Stimulated activated CD4-positive, alpha-beta T cell treated with anti-CD3 and anti-CD28 coated beads, TNF-alpha, amount 100 ng/mL, for 1 hour (primary cell): ENCODE measurements at regions not wholly inside any gene's neighbourhood (a gene's known extent, or its start where the extent isn't known, plus 50 kb on each side); places are given as distances from the start of the nearest gene placed in this dataset.

Source experiments
- DNase-seq, 3 donors: peaks; one replicate each; pipeline ENCODE4 v3.0.0-alpha.2; 2020; ENCODE audit warnings: low read depth in 3 of 3, low spot score in 1 of 3

DNA sequence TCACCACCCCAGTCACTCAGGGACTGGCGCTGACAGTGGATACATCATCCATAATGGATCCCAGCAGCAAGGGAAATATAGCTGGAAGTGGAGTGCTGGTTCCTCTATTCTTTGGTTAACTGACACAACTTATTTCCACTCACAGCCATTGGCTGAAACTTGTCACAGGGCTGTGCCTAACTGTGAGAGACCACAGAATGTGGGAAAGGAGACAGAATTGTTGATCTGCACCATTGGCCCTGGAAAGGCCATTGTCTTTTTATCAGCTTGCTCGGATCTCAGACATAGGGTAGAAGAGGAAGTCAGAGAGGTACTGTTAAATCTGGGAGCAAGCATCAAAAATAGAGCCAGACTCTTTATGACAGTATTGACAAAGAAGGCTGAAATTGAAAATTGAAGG lies 451.3 kb downstream of the AJAP1 start:
- no peak for DNase-seq

DNA sequence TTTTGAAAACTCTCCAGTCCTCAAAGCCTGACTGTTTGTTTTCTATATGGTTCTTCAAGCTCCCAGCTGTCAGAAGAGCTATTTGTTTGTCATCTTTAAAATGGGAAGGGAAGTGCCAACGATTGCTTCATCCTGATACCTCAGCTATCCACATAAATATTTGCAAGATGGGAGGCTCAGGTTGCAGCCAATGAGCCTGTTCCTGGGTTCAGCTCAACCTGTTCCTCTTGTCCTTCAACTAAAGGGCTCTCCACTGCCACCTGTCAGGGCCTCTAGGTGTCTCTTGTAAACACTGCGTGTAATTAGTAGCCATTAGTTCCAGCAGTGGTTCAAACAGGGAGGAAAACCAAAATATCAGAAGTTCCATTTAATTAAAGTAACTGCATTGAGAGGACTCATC lies 445.1 kb downstream of the AJAP1 start:
- DNase-seq: no peak

DNA sequence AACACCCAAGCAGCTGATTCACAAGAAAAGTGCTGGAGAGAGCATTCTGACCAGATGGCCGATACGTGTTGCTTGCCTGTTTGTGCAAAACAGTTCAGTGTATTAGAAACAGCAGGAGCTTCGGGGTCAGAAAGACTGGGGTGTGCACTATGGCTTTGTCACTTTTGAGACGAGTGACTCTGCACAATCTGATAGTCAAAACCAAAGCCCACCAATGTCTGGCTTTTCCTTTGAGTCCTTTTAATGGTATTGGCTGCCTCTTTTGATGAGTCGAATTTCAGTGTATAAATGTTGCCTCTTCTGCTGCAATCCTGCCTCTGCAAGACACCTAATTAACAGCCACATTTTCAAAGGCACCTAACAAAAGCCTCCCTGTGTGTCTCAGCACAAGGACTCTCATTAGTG lies 444.6 kb downstream of the AJAP1 start:
- no peak for DNase-seq

DNA sequence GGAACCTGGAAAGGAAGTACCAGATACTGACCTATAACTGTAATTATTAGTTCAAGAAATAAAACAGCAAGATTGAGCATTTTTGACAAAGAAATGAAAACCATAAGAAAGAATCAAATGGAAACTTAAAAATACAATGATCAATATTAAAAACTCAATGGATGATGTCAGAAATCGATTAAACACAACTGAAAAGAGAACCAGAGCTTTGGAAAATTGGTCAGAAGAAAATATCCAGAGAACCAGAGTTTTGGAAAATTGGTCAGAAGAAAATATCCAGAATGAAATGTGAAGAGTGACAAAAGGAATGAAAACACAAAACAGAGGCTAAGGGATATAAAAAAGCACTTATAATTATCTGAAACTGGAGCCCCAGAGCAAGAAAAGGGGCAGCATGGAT lies 438.6 kb downstream of the AJAP1 start:
- no peak for DNase-seq

DNA sequence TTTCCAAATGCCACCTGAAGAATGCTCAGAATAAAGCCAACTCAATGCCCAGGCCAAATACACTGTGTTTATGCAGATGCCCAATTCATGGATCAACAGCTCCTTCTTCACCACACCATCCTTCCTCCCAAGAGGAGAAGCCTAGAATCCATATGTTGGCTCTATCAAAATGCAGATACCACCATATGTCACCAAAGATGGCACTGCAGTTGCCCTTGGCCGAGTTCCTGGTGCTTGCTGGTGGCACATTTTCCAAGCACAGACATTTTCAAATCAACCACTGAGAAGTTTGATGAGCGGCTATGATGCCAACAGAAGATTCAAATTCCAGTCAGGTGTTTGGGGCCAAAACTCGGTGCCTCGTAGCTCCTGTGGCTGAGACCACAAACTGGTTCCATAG lies 430.3 kb downstream of the AJAP1 start:
- DNase-seq: no peak

DNA sequence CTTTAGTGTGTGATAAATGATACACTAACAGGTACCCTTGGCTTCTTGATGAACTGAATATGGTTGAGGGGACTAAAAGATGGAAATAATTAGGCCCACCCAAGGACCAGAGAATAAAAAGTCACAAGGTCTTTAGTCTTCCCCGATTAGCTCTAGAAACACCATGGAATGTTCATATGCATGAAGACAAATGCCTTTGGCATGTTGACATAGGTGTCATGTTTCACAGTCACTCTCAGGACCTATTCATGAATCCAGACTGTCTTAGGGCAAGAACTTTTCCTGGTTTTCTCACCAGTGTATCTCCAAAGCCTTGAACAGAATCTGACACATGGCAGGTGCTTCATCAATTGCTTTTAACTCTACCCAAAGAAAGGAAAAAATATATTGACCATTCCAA lies 412.8 kb downstream of the AJAP1 start:
- no peak for DNase-seq

DNA sequence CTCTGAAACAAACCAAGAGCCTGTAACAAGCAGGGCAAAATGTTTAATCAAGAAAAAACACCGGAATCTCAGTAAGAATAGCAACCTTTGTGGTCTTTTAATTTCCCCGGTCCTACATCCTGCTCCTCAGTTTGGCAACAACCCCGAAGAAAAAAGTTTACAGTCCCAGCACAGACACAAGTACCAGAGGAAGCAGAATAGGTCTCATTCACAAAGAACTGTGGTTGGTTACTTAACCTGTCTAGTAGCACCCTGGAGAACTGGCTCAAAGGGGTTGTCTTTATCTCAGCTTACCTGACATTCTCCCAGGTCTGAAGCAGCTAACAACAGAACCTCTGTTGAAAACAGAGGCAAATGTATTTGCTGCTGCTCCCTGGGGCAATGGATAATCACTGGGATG lies 399.3 kb downstream of the AJAP1 start:
- DNase-seq: no peak

DNA sequence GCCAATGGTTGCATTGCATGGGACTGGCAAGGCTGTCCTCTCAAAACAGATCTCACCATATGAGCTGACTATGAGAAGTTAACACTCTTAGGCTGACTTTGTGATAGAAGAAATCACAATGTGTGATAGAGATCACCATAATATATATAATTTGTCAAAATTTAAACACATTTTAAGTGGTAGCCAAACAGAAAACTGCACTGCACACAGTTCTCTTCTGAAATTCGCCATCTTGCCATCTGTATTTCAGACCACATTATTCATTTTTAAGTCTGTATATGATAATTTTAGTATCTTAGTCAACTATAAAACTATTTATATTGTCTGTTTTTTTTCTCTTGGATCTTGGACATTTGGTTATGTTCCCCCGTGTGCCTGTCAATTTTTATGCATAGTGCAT lies 374.7 kb downstream of the AJAP1 start:
- DNase-seq: no peak

DNA sequence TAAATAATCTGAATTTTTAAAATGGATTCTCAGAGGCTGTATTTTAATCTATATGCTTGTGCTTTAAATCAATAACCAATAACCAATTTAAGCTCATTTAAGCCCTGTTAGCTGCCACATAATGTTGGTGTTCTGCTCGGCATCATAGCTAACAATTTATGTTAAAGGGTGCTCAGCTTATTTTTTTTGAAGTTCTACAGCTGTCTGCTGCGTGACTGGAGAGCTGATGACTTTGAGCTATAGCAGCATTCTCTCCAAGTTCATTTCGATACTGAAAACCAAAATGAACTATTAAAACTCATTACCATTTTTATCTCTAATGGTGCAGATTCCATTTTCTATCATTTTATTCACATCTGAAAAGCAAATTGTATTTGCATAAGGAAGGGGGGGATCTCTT lies 357.8 kb downstream of the AJAP1 start:
- no peak for DNase-seq

DNA sequence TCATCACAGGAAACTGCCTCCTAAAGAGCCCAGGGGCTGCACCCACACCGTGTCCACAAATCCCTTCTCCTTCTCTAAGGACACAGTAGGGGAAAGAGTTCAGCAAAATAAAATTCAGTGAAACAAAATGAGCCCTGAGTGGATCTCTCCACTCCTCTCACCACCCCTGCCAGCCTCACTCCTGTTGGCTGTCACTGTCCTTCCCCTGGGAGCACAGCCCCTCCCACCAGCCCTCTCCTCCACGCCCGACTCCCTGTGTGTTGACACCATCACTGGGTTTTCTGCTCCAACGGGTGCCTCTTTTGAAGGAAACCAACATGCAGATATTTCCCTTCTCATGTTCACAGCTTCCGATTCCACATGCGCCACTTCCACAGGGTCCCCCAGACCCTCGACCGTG lies 356.2 kb downstream of the AJAP1 start:
- no peak for DNase-seq

DNA sequence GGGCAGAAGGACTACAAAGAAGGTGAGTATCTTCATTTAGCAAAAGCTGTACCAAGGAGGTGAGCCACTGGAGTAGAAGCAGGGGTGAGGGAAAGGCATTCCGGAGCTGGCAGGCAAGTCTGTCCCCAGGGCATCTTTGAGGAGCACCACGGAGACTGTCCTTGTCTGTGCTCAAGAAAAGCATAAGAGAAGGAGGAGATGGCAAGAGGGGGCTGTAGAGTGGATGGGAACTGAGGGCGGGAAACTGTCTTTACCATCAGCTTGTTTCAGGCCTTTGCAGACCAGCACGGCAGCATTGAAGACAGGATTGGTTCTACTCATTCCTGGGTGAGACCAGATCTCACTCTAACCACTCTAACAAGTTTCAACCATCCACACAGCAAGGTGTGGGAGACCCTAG lies 355.8 kb downstream of the AJAP1 start:
- no peak for DNase-seq

DNA sequence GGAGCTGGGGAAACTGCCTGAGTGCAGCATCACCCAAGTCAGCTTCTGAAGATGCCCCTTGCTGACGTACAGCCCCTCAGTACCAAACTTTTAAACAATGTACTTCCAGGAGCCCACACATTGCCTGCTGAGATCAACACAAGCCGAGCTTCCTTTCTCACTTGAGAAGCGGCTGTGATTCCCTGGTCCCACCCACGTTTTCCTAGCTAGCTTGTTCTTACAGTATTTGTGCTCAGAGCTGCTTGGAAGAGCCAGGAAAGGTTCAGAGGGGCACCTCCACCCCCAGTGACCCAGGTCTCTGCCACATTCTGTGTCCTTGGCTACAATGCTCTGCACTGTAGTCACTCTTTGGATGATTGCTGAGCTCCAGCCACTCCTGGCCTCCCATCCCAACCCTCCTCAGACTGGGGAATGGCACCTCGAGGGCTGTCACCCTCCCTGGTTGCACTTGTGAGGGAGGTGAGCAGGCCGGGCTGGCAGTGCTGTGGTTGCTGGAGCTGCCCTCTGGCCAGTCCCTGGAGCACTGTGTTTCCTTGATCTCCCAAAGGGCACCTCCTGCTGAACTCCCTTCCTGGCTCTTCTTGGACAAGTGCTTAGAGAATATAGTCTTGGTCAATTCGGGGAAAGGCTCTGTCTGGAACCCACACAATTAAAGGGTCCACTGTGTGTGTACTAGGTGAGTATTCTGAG lies 355.1 kb downstream of the AJAP1 start:
- DNase-seq: no peak

DNA sequence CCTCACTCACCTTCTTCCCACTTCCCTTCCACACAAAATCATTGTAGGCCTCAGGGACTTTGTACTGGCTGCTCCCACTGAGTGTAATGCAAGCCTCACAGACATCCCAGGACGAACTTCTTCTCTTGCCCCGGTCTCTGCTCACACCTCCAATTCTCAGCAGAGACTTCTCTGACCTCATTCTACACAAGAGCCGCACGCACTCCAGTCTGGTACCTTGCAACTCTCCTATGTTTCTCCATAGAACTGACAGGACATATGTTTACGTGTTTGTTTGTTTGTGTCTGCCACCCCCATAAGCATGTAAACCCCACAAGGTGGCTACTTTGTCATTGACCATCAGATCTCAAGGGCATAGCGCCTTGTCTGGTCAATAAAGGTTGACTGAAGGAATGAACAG lies 350.8 kb downstream of the AJAP1 start:
- DNase-seq: no peak

DNA sequence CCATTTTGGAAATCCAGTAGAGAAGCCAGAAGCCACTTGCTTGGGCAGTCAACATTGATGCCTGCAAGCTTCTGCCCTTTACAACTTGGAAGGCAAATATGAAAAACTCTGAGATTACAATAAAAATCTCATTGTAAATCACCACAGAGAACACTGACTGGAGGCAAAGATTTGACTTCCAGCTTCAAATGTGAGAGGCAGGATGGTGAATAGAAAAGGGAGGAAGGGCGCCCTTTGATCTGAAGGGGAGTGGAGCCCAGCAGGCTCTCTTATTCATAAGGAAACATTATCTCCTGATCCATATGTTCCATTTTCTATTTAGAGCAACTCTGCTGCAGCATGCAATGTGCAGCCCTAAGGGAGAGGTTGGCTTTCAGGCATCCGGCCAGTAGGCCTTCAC lies 348.3 kb downstream of the AJAP1 start:
- no peak for DNase-seq

DNA sequence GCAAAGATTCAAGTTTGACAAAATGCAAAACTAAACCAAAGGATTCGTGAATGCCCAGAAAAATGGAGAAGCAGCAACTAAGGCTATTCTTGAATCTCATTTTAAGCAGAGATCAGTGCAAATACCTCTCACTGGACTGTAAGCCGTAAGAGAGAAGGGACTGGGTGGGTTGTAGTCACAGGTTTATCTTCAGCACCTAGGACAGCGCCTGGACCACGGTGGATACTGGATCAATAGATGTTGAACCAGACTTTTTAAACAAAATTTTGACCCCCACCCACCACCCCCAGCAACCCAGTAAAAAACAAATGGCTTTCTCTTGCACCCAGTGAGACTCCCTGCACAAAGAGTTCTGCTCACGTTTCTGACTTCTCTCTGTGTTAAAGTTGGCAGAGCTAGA lies 347.1 kb downstream of the AJAP1 start:
- no peak for DNase-seq

DNA sequence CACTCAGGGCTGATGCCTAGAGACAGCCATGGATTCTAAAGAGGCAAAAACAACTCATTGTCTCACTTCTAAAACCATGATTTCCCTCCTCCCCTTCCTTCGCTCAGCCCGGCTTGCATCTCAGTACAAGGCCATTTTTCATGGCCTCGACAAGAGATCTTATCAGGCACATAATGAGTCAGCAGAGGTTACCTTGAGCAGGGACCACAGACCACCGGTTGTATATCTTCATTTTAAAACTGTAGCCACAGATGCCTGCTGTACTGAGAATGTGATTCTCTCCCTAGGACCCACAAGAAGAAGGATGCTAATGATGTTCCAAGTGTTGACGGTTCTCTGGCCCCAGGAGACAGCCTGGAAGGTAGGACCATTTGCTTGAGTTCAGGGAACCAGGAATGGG lies 331.9 kb downstream of the AJAP1 start:
- DNase-seq: no peak

DNA sequence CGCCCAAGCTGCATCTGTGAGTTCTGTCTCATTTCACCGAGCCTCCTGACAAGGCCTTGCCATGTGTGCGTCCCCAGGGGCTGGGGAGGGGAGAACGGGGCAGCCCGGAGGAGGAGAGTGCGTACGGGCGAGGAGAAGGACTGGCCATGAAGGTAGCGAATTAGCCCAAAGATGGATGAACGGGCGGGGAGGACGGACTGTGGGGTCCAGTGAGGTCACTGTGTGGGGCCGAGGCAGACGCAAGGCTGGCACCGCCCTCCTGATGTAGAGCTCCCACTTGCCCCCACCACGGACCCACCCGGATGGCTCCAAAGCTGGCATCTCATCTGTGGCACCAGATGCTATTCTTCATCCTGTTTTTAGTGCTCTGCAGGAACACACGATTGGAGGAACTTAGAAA lies 330.4 kb downstream of the AJAP1 start:
- no peak for DNase-seq

DNA sequence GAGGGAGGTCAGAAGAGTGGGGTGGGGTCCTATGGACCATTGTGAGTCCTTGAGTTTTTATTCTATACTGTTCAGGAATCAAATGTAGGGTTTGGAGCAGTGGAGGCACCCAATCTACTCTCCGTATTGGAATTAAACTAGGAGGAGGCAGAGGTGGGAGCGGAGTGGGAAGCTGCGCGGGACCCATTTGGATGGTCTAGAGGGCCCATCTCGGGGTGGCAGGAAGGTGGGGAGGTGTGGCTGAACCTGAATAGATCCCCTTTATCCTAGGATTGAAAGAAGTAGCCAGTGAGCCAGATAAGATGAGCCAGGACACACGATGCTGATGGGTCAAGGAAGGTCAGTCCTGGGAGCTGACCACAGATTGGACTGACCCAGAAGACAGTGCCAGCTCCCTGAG lies 325.8 kb downstream of the AJAP1 start:
- DNase-seq: no peak

DNA sequence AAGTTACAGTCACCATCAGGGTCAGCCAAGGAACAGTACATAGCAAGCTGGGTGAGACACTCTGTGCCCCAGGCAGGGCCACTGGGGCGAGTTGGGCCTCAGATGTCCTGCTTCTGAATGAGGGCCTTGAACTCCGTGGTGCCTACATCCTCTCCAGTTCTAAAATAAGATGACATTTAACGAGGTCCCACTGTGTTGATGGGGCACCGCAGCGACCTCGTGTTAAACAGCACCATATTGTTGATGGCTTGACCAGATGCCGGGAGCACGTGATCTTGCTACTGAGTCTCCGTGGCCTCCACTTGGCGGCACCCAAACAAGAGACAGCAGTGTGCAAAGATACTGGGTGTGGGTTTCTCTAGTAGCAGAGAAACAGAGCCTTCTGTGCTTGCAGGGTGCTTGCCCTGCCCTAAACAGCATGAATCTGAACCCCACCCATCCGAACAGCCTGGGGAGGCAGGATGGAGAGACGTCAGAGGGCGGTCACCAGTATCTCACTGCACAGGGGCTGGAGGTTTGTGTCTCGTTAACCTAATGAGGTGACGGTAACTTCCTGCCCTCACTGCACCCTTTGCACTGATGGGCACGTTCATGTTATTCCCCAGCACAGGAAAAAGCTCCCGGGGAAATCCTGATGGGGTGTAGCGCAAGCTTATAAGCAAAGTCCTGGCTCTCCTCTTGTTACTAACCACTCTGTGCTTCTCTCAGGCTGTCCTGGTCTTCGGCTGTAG lies 324.4 kb downstream of the AJAP1 start:
- DNase-seq: no peak

DNA sequence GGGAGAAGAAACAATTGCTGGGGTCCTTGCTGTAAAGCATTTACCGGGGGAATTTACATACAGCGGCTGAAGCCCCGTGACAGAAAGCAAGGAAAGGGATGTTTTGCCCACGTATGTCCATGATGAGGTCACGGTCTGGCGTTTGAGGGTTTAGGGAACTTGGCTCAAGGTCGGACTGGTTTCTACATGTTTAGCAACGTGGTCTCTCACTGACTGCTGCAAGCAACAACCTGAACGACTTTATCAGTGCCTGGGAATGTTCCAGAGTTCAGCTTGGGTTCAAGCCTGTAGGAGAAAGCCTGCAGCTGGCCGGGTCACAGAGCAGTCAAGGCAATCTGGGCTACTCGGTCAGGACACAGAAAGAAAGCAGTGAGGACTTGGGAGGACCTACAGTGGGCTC lies 323.3 kb downstream of the AJAP1 start:
- no peak for DNase-seq

DNA sequence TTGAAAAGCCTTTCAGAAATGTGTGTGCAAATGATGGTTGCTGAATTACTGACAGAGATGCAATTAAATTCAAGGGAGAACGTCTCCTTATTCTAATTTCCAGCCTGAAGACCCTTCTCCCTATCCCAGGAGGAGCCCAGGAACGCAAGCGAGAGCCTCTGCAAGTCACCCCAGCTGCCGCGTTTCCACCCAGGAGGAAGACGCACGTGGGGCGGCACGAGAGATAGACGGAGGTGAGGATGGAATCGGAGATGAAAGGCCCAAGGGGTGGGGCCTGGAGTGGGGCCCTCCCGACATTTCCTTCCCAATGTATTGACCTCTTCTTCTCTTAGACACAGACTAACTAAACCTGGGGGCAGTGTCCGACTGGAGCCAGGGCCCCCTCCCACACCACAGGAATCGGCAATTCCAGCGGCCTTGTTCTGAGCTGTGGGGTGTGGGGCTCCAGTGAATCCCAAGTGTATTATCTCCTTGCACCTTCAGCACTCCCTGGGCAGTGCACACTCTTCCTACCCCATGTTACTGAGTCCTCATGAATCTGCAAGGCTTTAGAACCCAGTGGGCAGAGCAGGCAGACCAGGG lies 322.5 kb downstream of the AJAP1 start:
- DNase-seq: no peak

DNA sequence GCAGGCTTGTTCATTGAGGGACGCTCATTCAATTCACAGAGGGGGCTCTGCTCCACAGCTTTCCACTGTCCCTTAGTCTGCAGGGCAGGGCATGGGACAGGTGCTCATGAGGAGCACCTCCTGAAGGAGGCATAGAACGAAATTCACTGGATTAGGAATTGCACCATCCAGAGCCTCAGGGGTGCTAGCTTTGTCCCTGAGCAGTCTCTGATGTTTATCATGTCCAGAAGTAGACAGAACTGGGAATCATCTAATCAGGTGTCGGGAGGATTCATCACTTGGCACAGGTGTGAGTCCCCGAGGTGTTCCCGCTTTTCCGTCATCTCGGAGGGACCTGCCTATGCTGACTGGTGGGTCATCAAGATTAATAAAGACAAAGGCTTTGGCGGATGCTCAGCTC lies 321.4 kb downstream of the AJAP1 start:
- no peak for DNase-seq
